Muscle of back (tissue), 3 donors: ENCODE measurements at regions not wholly inside any gene's neighbourhood (a gene's known extent, or its start where the extent isn't known, plus 50 kb on each side); places are given as distances from the start of the nearest gene placed in this dataset.
"Not testable (repeated sequence)": the region's sequence is repeated elsewhere in the genome, so short reads cannot be mapped to it uniquely, and the experiment has no call there.

Experiments
- DNase-seq, 3 donors: peaks; one replicate each; pipeline versions ENCODE4 v3.0.0 to v3.0.0-alpha.2; 2013

GRCh38 chr3:145698250-145698649 lies 462.7 kb downstream of the PLOD2 start:
- DNase-seq, result peak in 2 of 3 donors; percentile 21 to 47

GRCh38 chr3:145698749-145699148 lies 462.2 kb downstream of the PLOD2 start:
- no peak for DNase-seq

- DNase-seq, result no peak
Observed at GRCh38 chr3:145704020-145704419, 457.0 kb downstream of the PLOD2 start.

- DNase-seq, result not testable (repeated sequence)
Observed at GRCh38 chr3:145709779-145710178, 451.2 kb downstream of the PLOD2 start.

GRCh38 chr3:145716519-145716918 lies 444.5 kb downstream of the PLOD2 start:
- peak in 2 of 3 donors; percentile 23 to 44 for DNase-seq

- DNase-seq, result no peak
Observed at GRCh38 chr3:145719114-145719513, 441.9 kb downstream of the PLOD2 start.

GRCh38 chr3:145721273-145721805 lies 439.6 kb downstream of the PLOD2 start:
- DNase-seq, result no peak

- DNase-seq, result no peak
Observed at GRCh38 chr3:145721815-145722214, 439.2 kb downstream of the PLOD2 start.

GRCh38 chr3:145727476-145727875 lies 433.5 kb downstream of the PLOD2 start:
- no peak for DNase-seq

- DNase-seq, result no peak
Observed at GRCh38 chr3:145735631-145736030, 425.4 kb downstream of the PLOD2 start.

GRCh38 chr3:145737952-145738351 lies 423.0 kb downstream of the PLOD2 start:
- no peak for DNase-seq

- DNase-seq, result no peak
Observed at GRCh38 chr3:145739926-145740325, 421.1 kb downstream of the PLOD2 start.

- no peak for DNase-seq
Observed at GRCh38 chr3:145750657-145751056, 410.3 kb downstream of the PLOD2 start.

- peak; percentile 15 to 52 (median 29) for DNase-seq
Observed at GRCh38 chr3:145752576-145752975, 408.4 kb downstream of the PLOD2 start.

- DNase-seq, result no peak
Observed at GRCh38 chr3:145754605-145755289, 406.2 kb downstream of the PLOD2 start.

- peak in 1 of 3 donors; percentile 22 for DNase-seq
Observed at GRCh38 chr3:145760036-145760435, 400.9 kb downstream of the PLOD2 start.

- peak in 1 of 3 donors; percentile 9 for DNase-seq
Observed at GRCh38 chr3:145767909-145768308, 393.1 kb downstream of the PLOD2 start.

GRCh38 chr3:145776782-145777408 lies 384.1 kb downstream of the PLOD2 start:
- DNase-seq, result peak; percentile 51 to 82 (median 69)

- DNase-seq, result no peak
Observed at GRCh38 chr3:145780301-145780700, 380.7 kb downstream of the PLOD2 start.

GRCh38 chr3:145785668-145786067 lies 375.3 kb downstream of the PLOD2 start:
- DNase-seq, result no peak

- no peak for DNase-seq
Observed at GRCh38 chr3:145798007-145798406, 363.0 kb downstream of the PLOD2 start.

GRCh38 chr3:145798696-145799537 lies 362.1 kb downstream of the PLOD2 start:
- DNase-seq, result peak in 1 of 3 donors; percentile 60
